ENCODE measurements at regions not wholly inside any gene's neighbourhood (a gene's known extent, or its start where the extent isn't known, plus 50 kb on each side); places are given as distances from the start of the nearest gene placed in this dataset.
A peak's percentile ranks its signal among the peaks of the same experiment; 100 is the strongest.

DNA sequence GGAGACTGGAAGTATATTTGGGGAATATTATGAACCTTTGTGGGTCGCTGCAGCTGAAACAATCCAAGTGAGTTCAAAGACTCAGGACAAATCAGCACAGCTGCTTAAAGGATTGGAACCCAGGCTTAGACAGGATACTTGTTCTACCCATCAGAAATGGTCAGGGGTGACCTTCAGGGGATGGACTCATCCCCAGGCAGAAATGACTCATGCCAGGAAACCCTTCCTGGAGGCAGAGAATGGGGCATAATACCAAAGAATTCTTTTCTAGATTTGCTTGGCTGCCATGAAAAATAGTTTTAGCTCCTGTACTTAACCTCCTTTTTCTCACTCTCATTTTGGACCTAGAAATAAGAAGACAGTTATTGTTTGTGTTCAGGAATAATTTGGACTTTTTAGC, 425.5 kb downstream of the TSN start:
- no peak for DNase-seq (ENCODE audit: low spot score, unreplicated experiment)
- Mint-ChIP-seq H3K4me3 (ENCODE audit: low read depth) (no peak overlapping the region), H3K36me3 (ENCODE audit: insufficient read depth) (no peaks in the 10 kb centered on the region), H3K27me3 (no peaks in the 10 kb centered on the region), H3K4me1 (ENCODE audit: low read depth) (no peaks in the 10 kb centered on the region), H3K27ac (no peak overlapping the region), H3K9me3 (ENCODE audit: low read depth) (peaks cover 5% of the 10 kb centered on the region)
- TF ChIP-seq, protein P1, sequence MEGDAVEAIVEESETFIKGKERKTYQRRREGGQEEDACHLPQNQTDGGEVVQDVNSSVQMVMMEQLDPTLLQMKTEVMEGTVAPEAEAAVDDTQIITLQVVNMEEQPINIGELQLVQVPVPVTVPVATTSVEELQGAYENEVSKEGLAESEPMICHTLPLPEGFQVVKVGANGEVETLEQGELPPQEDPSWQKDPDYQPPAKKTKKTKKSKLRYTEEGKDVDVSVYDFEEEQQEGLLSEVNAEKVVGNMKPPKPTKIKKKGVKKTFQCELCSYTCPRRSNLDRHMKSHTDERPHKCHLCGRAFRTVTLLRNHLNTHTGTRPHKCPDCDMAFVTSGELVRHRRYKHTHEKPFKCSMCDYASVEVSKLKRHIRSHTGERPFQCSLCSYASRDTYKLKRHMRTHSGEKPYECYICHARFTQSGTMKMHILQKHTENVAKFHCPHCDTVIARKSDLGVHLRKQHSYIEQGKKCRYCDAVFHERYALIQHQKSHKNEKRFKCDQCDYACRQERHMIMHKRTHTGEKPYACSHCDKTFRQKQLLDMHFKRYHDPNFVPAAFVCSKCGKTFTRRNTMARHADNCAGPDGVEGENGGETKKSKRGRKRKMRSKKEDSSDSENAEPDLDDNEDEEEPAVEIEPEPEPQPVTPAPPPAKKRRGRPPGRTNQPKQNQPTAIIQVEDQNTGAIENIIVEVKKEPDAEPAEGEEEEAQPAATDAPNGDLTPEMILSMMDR (IDR thresholded peaks at IDR 0.05; ENCODE audit: unreplicated experiment): no peak

DNA sequence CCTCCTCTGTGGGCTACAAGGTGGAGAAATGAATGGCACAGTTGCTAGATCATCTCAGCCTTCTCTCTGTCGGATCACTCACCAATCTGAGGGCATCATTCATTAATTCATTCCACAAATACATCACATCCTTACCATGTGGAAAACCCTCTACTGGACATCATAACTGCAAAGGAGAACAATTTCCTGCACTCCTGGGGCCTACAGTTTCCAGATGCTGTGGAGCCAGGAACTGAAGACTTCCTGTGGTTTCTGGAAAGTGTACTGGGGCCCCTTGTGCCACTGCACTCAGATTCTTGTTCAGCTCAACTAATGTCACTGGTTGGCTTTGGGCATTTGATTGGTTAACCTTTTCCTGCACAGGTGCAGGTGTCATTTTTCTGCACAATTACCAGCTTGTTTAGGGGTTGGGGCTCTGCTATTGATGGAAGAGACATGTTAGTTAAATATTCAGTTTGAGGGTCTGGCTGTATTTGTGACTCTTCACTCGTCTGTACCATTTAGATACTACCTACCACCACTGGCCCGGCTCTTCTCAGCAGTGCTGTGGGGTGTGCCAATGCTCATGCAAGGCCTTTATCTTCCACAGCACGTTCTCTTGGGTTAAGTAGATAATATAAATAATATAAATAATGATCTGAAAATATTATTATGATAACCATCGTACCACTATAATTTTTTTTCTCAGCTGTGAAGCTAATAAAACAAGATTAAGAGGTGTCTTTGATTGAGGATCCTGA, 427.3 kb downstream of the TSN start:
- TF ChIP-seq, protein P1 (IDR thresholded peaks at IDR 0.05; ENCODE audit: unreplicated experiment): no peak
- Mint-ChIP-seq H3K9me3 (ENCODE audit: low read depth) (peaks cover 5% of the 10 kb centered on the region), H3K27me3 (no peaks in the 10 kb centered on the region), H3K27ac (no peak overlapping the region), H3K4me1 (ENCODE audit: low read depth) (no peaks in the 10 kb centered on the region), H3K4me3 (ENCODE audit: low read depth) (no peak overlapping the region), H3K36me3 (ENCODE audit: insufficient read depth) (no peaks in the 10 kb centered on the region)
- no peak for DNase-seq (ENCODE audit: low spot score, unreplicated experiment)

DNA sequence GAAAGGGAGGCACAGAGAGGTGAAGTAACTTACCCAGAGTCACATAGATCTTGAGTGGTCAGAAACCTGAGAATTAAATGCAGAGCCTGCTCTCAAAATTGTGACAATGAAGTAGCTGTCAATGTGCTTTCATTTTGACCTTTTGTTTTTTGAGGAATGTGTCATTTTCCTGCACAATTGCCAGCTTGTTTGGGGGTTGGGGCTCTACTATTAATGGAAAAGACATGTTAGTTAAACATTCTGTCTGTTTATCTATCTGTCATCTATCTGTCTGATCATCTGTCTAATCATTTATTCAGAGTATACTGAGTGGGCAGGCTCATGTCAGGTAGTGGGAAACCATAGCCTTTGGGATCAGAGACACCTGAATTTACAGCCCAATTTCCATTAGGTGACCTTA, 428.4 kb downstream of the TSN start:
- TF ChIP-seq, protein P1 (IDR thresholded peaks at IDR 0.05; ENCODE audit: unreplicated experiment): no peak
- H3K4me3 Mint-ChIP-seq (ENCODE audit: low read depth): no peak overlapping the region
- no peaks in the 10 kb centered on the region for H3K4me1 Mint-ChIP-seq (ENCODE audit: low read depth)
- H3K27me3 Mint-ChIP-seq: no peaks in the 10 kb centered on the region
- no peak overlapping the region for H3K27ac Mint-ChIP-seq
- peaks cover 2% of the 10 kb centered on the region for H3K9me3 Mint-ChIP-seq (ENCODE audit: low read depth)
- no peaks in the 10 kb centered on the region for H3K36me3 Mint-ChIP-seq (ENCODE audit: insufficient read depth)
- DNase-seq (ENCODE audit: low spot score, unreplicated experiment): no peak

DNA sequence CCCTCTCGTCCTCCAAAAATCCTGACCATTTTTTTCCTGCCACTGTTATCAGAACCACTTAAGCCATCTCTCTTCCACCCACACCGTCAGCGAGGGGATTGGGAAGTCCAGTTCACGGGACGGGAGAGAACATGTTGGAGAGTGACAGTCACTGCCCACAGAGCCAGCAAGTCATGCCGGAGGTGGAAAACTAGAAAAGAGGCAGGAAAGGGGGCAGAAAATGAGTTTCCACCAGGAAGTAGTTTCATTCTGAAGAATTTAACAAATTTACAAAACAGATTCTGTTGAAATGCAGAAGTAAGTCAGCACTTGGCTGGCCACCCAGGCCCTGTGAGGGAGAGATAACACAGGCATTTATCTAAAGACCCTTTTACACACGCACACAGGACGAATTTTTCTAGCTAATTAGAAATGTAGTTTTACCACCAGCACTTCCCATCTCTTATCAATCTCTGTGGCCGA, 431.3 kb downstream of the TSN start:
- TF ChIP-seq, protein P1 (IDR thresholded peaks at IDR 0.05; ENCODE audit: unreplicated experiment): no peak
- Mint-ChIP-seq H3K4me1 (ENCODE audit: low read depth) (peaks cover 4% of the 10 kb centered on the region), H3K36me3 (ENCODE audit: insufficient read depth) (no peaks in the 10 kb centered on the region), H3K27ac (no peak overlapping the region), H3K4me3 (ENCODE audit: low read depth) (no peak overlapping the region), H3K27me3 (no peaks in the 10 kb centered on the region), H3K9me3 (ENCODE audit: low read depth) (no peaks in the 10 kb centered on the region)
- no peak for DNase-seq (ENCODE audit: low spot score, unreplicated experiment)

DNA sequence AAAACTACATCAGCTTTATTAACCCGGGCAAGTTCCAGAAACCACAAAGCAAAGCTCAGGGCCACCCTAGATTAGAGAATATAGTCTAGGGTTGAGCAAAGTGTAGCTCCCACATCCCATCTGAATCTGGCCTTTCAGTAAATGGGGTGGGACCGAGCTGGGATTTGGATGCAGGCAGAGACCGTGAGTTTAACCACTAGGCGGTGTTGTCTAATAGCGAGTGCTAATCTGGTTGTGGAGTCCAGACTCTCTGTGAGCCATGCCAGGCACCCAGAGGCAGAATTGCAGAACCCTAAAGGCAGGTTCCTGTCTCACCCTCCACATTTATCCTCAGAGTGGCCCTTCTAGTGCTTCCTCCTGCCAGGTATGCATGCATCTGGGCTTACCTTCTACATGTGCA, 435.9 kb downstream of the TSN start:
- Mint-ChIP-seq H3K27ac (no peak overlapping the region), H3K4me1 (ENCODE audit: low read depth) (peaks cover 4% of the 10 kb centered on the region), H3K9me3 (ENCODE audit: low read depth) (no peaks in the 10 kb centered on the region), H3K4me3 (ENCODE audit: low read depth) (no peak overlapping the region), H3K27me3 (no peaks in the 10 kb centered on the region), H3K36me3 (ENCODE audit: insufficient read depth) (no peaks in the 10 kb centered on the region)
- TF ChIP-seq, protein P1 (IDR thresholded peaks at IDR 0.05; ENCODE audit: unreplicated experiment): peak; percentile 67
- peak; percentile 19 for DNase-seq (ENCODE audit: low spot score, unreplicated experiment)
